Chondrocyte (in vitro differentiated cells): ENCODE measurements at regions not wholly inside any gene's neighbourhood (a gene's known extent, or its start where the extent isn't known, plus 50 kb on each side); places are given as distances from the start of the nearest gene placed in this dataset.
"Not testable (repeated sequence)": the region's sequence is repeated elsewhere in the genome, so short reads cannot be mapped to it uniquely, and the experiment has no call there.

Experiments used
- DNase-seq: peaks from one replicate; pipeline ENCODE4 v3.0.0; 2021; ENCODE audit warnings: mixed read lengths, low spot score
- H3K27ac Mint-ChIP-seq: one replicate; pipeline ENCODE4 v1.8.0; 2021; ENCODE audit warnings: mild to moderate bottlenecking, moderate library complexity, mixed read lengths; ENCODE audit not compliant: unreplicated experiment
- H3K27me3 Mint-ChIP-seq: 2 replicates; pipeline ENCODE4 v1.8.0; 2021; ENCODE audit warnings: low read depth, mixed read lengths
- H3K36me3 Mint-ChIP-seq: 2 replicates; pipeline ENCODE4 v1.8.0; 2021; ENCODE audit warnings: low read depth, mixed read lengths
- H3K4me1 Mint-ChIP-seq: 2 replicates; pipeline ENCODE4 v1.8.0; 2021; ENCODE audit warnings: low read depth, mild to moderate bottlenecking, mixed read lengths
- H3K4me3 Mint-ChIP-seq: one replicate; pipeline ENCODE4 v1.8.0; 2021; ENCODE audit warnings: mild to moderate bottlenecking, moderate library complexity, mixed read lengths; ENCODE audit not compliant: unreplicated experiment
- H3K9me3 Mint-ChIP-seq: 2 replicates; pipeline ENCODE4 v1.8.0; 2021; ENCODE audit warnings: low read depth, mixed read lengths
- TF ChIP-seq, protein P1 (sequence below): fragments of 200-600 bp; sonication (generic); IDR thresholded peaks from 2 replicates; pipeline ENCODE4 v1.5.0; 2021; ENCODE audit warnings: antibody characterized with exemption, mild to moderate bottlenecking, moderate library complexity

GRCh38 chr7:104074529-104074928 lies 85.1 kb upstream of the RELN start:
- no peaks in the 10 kb centered on the region for H3K4me1 Mint-ChIP-seq
- H3K27me3 Mint-ChIP-seq = peaks cover 9% of the 10 kb centered on the region
- H3K27ac Mint-ChIP-seq = no peak overlapping the region
- no peaks in the 10 kb centered on the region for H3K36me3 Mint-ChIP-seq
- TF ChIP-seq, protein P1, sequence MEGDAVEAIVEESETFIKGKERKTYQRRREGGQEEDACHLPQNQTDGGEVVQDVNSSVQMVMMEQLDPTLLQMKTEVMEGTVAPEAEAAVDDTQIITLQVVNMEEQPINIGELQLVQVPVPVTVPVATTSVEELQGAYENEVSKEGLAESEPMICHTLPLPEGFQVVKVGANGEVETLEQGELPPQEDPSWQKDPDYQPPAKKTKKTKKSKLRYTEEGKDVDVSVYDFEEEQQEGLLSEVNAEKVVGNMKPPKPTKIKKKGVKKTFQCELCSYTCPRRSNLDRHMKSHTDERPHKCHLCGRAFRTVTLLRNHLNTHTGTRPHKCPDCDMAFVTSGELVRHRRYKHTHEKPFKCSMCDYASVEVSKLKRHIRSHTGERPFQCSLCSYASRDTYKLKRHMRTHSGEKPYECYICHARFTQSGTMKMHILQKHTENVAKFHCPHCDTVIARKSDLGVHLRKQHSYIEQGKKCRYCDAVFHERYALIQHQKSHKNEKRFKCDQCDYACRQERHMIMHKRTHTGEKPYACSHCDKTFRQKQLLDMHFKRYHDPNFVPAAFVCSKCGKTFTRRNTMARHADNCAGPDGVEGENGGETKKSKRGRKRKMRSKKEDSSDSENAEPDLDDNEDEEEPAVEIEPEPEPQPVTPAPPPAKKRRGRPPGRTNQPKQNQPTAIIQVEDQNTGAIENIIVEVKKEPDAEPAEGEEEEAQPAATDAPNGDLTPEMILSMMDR = no peak
- peaks cover 8% of the 10 kb centered on the region for H3K9me3 Mint-ChIP-seq
- DNase-seq = no peak
- H3K4me3 Mint-ChIP-seq = no peak overlapping the region

DNA sequence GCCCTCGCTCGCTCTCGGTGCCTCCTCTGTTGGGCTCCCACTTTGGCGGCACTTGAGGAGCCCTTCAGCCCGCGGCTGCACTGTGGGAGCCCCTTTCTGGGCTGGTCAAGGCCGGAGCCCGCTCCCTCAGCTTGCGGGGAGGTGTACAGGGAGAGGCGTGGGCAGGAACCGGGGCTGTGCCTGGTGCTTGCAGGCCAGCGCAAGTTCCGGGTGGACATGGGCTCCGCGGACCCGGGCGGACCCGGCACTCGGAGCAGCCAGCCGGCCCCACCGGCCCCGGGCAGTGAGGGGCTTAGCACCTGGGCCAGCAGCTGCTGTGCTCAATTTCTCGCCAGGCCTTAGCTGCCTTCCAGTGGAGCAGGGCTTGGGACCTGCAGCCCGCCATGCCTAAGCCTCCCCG lies 82.2 kb upstream of the RELN start:
- H3K9me3 Mint-ChIP-seq = peaks cover 17% of the 10 kb centered on the region
- not testable (repeated sequence) for H3K4me3 Mint-ChIP-seq, H3K4me1 Mint-ChIP-seq, H3K27ac Mint-ChIP-seq, H3K27me3 Mint-ChIP-seq, H3K36me3 Mint-ChIP-seq
- DNase-seq = peak; percentile 93

- Mint-ChIP-seq H3K4me3 (no peak overlapping the region), H3K9me3 (peaks cover 9% of the 10 kb centered on the region), H3K36me3 (no peaks in the 10 kb centered on the region), H3K27ac (no peak overlapping the region), H3K27me3 (peaks cover 5% of the 10 kb centered on the region), H3K4me1 (no peaks in the 10 kb centered on the region)
- TF ChIP-seq, protein P1 = no peak
- no peak for DNase-seq
These were observed 76.0 kb upstream of the RELN start for GRCh38 chr7:104065491-104065890.

- Mint-ChIP-seq H3K27me3 (peaks cover 5% of the 10 kb centered on the region), H3K27ac (no peak overlapping the region), H3K36me3 (no peaks in the 10 kb centered on the region), H3K4me3 (no peak overlapping the region), H3K4me1 (no peaks in the 10 kb centered on the region), H3K9me3 (peaks cover 9% of the 10 kb centered on the region)
- TF ChIP-seq, protein P1 = no peak
- DNase-seq = no peak
These were observed 75.5 kb upstream of the RELN start for GRCh38 chr7:104064969-104065387.

DNA sequence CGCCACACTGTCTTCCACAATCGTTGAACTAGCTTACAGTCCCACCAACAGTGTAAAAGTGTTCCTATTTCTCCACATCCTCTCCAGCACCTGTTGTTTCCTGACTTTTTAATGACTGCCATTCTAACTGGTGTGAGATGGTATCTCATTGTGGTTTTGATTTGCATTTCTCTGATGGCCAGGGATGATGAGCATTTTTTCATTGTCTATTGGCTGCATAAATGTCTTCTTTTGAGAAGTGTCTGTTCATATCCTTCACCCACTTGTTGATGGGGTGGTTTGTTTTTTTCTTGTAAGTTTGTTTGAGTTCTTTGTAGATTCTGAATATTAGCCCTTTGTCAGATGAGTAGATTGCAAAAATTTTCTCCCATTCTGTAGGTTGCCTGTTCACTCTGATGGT lies 74.3 kb upstream of the RELN start:
- H3K27ac Mint-ChIP-seq, H3K36me3 Mint-ChIP-seq, H3K27me3 Mint-ChIP-seq, H3K9me3 Mint-ChIP-seq, DNase-seq, H3K4me3 Mint-ChIP-seq, H3K4me1 Mint-ChIP-seq: not testable (repeated sequence)

DNA sequence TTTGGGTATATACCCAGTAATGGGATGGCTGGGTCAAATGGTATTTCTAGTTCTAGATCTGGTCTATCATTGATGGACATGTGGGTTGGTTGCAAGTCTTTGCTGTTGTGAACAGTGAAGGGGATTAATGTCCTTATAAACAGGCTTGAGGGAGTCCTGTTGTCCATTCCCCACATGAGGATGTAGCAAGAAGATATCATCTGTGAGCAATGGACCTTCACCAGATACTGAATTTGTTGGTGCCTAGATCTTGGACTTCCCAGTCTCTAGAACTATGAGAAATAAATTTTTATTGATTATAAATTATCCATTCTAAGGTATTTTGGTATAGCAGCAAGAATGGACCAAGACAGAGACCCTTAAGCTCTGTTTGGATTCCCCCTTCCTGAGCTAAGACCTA lies 72.2 kb upstream of the RELN start:
- Mint-ChIP-seq H3K36me3 (no peaks in the 10 kb centered on the region), H3K27ac (no peak overlapping the region), H3K27me3 (peaks cover 7% of the 10 kb centered on the region), H3K9me3 (no peaks in the 10 kb centered on the region), H3K4me1 (no peaks in the 10 kb centered on the region), H3K4me3 (no peak overlapping the region)
- TF ChIP-seq, protein P1 = no peak
- no peak for DNase-seq

DNA sequence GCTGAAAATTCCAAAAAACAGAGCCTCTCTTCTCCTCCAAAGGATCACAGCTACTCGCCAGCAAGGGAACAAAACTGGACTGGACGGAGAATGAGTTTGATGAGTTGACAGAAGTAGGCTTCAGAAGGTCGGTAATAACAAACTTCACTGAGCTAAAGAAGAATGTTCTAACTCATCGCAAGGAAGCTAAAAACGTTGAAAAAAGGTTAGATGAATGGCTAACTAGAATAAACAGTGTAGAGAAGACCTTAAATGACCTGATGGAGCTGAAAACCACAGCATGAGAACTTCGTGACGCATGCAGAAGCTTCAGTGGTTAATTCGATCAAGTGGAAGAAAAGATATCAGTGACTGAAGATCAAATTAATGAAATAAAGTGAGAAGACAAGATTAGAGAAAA lies 70.4 kb upstream of the RELN start:
- not testable (repeated sequence) for H3K27ac Mint-ChIP-seq, H3K27me3 Mint-ChIP-seq, H3K9me3 Mint-ChIP-seq, H3K4me3 Mint-ChIP-seq, H3K4me1 Mint-ChIP-seq, DNase-seq, H3K36me3 Mint-ChIP-seq
